Hepatic stellate cell (primary cell): ENCODE measurements at regions not wholly inside any gene's neighbourhood (a gene's known extent, or its start where the extent isn't known, plus 50 kb on each side); places are given as distances from the start of the nearest gene placed in this dataset.

Experiments used
- DNase-seq: peaks from one replicate; pipeline ENCODE4 v3.0.0; 2011; ENCODE audit warnings: low spot score

GRCh38 chr1:221366495-221367110 is 375.3 kb downstream of the DUSP10 start:
- DNase-seq, result no peak

GRCh38 chr1:221371705-221372104 is 370.2 kb downstream of the DUSP10 start:
- no peak for DNase-seq

GRCh38 chr1:221373795-221374194 is 368.1 kb downstream of the DUSP10 start:
- no peak for DNase-seq

GRCh38 chr1:221376286-221376685 is 365.6 kb downstream of the DUSP10 start:
- DNase-seq, result no peak

DNA sequence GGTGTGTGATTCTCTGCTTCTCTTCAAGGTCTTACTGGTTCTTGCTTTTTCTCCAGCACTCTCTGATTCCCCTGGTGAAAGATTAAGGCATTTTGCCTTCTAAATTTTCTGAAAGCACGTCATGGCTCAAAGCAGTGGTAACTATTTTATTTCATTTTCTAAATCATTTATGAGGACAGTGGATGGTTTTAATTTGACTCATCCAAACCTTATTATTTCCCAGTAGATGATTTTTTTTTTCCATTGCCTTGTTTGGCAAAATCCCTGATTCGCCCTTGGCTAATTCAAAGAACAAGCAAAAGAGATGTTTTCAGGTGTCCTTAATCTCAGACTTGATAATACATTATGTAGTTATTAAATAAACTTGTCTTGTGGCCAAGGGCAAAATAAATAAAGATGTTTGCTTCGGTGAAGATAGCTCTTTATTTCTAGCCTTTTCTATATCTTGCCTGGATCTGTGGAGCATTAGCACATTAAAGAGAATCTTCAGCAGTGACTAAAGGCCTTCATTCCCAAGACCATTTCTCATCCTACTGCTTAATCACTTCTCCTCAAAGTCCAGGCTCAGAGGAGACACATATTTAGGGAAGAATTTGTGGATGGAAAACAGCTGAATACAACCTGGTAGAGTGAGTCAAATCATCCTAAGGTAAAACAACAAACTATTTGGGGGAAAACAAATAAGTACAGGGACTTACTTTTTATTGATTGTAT is 359.8 kb downstream of the DUSP10 start:
- DNase-seq, result no peak

DNA sequence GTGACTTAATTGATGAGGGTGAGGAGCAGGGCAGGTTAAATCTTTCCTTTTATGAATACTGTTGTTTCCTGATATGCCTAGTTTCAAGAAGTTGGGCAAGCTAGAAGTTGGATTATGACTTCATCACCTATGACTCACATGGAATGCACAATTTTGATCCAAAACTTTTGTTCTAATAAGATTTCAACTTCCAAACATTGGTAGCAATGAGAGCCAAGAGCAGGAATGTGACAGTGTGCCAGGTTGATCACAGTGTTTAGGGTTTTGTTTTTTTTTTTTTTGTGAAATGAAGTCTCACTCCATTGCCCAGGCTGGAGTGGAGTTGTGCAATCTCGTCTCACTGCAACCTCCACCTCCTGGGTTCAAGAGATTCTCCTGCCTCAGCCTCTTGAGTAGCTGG is 349.4 kb downstream of the DUSP10 start:
- peak; percentile 11 for DNase-seq

- DNase-seq, result peak; percentile 4
Observed at GRCh38 chr1:221394011-221394544, 347.8 kb downstream of the DUSP10 start.

DNA sequence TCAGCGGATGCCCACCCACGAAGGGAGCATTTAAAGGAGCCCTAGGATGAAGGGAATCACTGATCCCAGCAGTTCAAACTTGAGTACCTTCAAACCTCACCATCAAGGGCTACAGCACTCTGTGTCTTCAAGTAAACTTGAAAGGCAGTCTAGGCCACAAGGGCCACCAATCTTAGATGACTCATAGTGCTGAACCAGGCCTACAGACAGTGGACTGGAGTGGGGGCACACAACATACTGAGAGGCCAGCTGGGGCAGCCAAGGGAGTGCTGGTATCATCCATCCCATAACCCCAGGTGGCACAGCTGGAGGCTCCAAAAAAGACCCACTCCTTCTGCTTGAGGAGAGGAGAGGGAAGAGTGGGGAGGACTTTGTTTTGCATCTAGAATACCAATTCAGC is 345.4 kb downstream of the DUSP10 start:
- no peak for DNase-seq

DNA sequence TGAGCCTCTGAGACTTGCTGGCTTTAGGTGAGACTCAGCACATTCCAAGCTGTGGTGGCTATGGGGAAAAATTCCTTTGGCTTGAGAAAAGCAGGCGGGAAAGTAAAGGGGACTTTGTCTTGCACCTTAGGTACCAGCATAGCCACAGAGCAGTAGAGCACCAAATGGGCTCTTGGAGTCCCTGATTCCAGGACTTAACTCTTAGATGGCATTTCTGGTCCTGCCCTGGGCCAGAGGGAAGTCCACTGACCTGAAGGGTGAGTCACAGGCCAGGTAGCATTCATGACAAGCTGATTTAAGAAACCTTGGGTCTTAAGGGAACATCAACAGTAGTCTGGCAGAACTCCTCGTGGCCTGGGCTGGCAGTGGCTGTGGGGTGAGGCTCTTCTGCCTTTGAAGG is 344.7 kb downstream of the DUSP10 start:
- no peak for DNase-seq

DNA sequence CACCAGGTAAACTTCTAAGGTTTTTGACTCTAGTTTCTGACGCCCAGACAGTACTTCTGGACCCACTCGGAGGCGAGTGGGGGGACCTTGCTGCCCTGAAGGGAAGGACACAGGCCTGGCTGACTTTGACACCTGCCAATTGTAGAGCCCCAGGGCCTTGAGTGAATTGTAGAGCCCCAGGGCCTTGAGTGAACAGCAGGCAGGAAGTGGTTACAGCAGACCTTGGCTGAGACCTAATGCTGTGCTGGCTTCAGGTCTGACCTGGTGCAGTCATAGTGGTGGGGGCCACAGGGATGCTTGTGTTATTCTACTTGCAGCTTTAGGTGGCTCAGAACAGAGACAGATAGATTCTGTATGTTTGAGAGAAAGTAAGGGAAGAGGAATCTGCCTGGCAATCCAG is 344.3 kb downstream of the DUSP10 start:
- no peak for DNase-seq

GRCh38 chr1:221405146-221405545 is 336.7 kb downstream of the DUSP10 start:
- no peak for DNase-seq

DNA sequence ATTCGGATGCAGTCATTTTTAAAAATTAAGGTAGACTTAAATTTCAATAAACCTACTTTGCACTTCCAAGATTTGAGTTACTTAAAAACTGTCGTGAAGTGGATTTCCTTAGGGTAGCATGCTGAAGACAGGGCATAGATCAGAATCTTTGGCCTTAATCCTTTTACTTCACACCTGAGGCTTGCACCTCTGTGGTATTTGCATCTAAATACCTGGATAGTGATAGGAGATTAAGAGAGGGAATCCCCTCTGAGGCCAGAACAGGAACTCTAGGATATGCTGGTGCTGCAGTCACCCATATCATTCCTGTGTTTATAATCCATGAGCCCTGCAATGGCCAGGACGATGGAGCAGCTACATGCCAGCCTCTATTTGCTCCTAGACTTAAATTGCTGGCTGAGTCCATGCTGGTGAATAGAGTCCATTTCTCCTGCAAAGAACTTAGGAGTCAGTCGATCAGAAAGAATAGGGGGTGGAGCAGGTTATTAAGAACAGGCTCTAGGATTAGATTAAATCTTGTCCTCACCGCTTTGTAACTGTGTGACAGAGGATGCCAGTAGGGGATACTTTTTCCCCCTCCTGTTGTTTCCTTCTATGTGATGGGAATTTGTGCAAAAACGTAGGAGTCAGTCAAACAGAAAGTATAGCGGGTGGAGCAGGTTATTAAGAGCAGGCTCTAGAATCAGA is 333.6 kb downstream of the DUSP10 start:
- no peak for DNase-seq

GRCh38 chr1:221411283-221411682 is 330.6 kb downstream of the DUSP10 start:
- no peak for DNase-seq

DNA sequence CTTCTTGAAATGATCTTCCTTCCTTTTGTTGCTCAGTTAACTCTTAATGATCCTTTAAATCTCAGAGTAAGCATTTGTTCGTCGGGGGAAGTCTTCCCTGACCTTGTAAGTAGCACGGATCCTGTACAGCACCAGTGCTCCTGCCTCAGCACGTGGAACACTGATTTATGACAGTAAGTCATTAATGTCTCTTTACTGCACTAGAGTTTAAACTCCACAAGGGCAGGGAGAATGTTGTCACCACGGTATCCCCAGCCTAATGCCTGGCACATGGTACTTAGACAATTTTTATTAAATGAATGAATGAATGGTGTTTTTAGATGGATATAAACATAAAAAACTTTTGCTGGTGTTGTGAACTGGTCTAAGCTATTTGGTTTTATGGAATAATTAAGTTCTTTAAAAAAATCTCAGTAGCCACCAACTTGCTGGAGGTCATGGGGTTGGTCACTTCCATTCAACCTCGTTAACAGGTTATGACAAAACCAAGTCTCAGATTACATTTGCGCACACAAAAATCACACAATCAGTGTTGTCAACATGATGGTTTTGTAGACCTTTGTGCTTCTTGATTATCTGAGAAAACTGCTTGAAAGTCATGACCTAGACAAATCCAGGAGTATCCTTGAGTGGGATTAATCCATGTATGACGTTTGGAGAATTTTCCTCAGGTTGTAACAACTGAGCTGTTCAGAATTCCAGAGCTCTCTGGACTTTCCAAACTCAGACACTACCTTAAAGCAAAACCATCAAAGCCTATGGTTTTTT is 326.9 kb downstream of the DUSP10 start:
- DNase-seq, result no peak

- DNase-seq, result no peak
Observed at GRCh38 chr1:221415651-221416050, 326.2 kb downstream of the DUSP10 start.

- DNase-seq, result no peak
Observed at GRCh38 chr1:221416142-221416541, 325.7 kb downstream of the DUSP10 start.

DNA sequence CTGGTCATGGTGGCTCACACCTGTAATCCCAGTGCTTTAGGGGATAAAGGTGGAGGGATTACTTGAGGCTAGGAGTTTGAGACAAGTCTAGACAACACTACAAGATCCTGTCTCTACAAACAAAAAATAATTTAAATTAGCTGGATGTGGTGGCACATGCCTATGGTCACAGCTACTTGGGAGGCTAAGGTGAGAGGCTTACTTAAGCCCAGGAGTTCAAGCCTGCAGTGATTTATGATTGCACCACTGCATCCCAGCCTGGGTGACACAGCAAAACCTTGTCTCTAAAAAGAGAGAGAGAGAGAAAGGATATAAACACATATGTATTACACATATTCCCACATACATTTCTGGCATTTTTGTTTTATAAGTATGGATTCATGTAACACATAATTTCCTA is 325.2 kb downstream of the DUSP10 start:
- DNase-seq, result no peak

DNA sequence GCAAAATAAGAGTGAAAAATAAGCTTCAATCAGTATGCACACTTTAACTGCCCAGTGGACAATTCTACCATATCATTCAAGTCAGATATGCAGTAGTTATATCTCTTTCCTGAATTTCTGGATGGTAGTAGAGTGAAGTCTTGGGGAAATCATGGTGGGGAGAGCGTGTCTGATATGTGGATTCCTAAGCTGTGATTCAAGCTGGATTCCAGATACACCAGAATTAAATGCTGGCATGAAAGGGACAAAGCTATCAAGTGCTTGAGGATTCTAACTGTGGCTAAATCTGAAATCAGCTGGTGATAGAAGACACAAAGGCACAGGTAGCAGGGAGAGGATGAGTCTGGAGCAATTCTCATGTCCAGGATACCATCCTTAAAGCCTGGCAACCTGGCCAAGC is 323.5 kb downstream of the DUSP10 start:
- DNase-seq, result no peak

GRCh38 chr1:221419513-221420095 is 322.3 kb downstream of the DUSP10 start:
- no peak for DNase-seq

- no peak for DNase-seq
Observed at GRCh38 chr1:221429264-221429663, 312.6 kb downstream of the DUSP10 start.

DNA sequence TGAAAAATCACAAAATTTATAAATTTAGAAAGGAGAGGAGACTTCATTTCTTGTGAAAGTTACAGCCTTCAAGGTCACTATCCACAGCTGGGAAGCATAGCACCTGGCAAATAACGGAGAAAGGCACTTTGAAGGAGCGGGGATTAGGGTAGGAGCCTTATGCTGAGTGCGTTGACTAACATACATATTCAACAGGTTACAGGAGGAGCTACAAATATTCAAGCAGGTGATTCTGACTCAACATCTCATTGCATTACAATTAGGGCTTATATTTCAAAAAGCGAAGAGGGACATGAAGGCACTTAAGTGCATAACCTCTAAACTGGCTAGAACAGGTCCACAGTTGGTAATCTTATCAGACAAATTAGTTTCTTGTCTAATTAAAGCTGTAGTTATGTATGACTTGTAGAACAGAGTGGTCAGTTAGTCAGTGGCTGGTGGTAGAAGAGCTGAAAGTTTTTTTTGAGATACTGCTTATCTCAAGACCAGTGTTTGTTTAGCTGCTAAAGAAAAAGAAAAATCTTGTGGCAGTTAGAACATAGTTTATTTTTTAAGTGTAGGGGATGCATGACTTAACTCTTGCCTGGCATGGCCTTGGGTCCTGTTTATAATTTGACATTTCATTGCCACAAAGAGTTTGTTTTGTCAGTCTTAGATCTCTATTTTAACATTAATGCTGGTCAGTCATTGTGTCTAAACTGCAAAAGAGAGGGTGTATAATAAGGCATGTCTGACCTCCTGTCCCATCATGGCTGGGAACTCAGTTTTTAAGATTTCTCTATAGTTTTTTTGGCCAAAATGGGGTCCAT is 311.5 kb downstream of the DUSP10 start:
- no peak for DNase-seq
